ENCODE measurements at regions not wholly inside any gene's neighbourhood (a gene's known extent, or its start where the extent isn't known, plus 50 kb on each side); places are given as distances from the start of the nearest gene placed in this dataset.
"Not testable (repeated sequence)": the region's sequence is repeated elsewhere in the genome, so short reads cannot be mapped to it uniquely, and the experiment has no call there.

GRCh38 chr20:12954254-12954653 lies 54.5 kb upstream of the SPTLC3 start:
- TF ChIP-seq POLR2A (IDR thresholded peaks at IDR 0.05); CTCF (IDR thresholded peaks at IDR 0.05 in 4 of 5, conservative IDR thresholded peaks at IDR 0.05 in 1 of 5): not testable (repeated sequence)
